Activated T-cell treated with anti-CD3 and anti-CD28 coated beads, Interleukin-2, amount 50 U/mL, for 1 hour (primary cell): ENCODE measurements at regions not wholly inside any gene's neighbourhood (a gene's known extent, or its start where the extent isn't known, plus 50 kb on each side); places are given as distances from the start of the nearest gene placed in this dataset.
"Not testable (repeated sequence)": the region's sequence is repeated elsewhere in the genome, so short reads cannot be mapped to it uniquely, and the experiment has no call there.

Experiments used
- DNase-seq: peaks from one replicate; pipeline ENCODE4 v3.0.0-alpha.2; 2020

GRCh38 chr14:22491683-22492621 is 97.1 kb downstream of the DAD1 start:
- no peak for DNase-seq

GRCh38 chr14:22491053-22491452 is 98.0 kb downstream of the DAD1 start:
- DNase-seq, result not testable (repeated sequence)

- DNase-seq, result no peak
Measured at GRCh38 chr14:22489957-22490950, 98.8 kb downstream of the DAD1 start.

GRCh38 chr14:22489244-22489545 is 99.8 kb downstream of the DAD1 start:
- DNase-seq, result no peak

- DNase-seq, result no peak
Measured at GRCh38 chr14:22488522-22489243, 100.3 kb downstream of the DAD1 start.

GRCh38 chr14:22487941-22488340 is 101.1 kb downstream of the DAD1 start:
- no peak for DNase-seq

GRCh38 chr14:22487401-22487800 is 101.6 kb downstream of the DAD1 start:
- no peak for DNase-seq

- DNase-seq, result no peak
Measured at GRCh38 chr14:22486675-22487074, 102.3 kb downstream of the DAD1 start.

- no peak for DNase-seq
Measured at GRCh38 chr14:22485649-22486048, 103.4 kb downstream of the DAD1 start.

GRCh38 chr14:22485178-22485577 is 103.8 kb downstream of the DAD1 start:
- no peak for DNase-seq

- DNase-seq, result no peak
Measured at GRCh38 chr14:22484632-22485031, 104.4 kb downstream of the DAD1 start.

GRCh38 chr14:22483863-22484593 is 105.0 kb downstream of the DAD1 start:
- no peak for DNase-seq

GRCh38 chr14:22482782-22483553 is 106.1 kb downstream of the DAD1 start:
- no peak for DNase-seq

GRCh38 chr14:22482085-22482694 is 106.8 kb downstream of the DAD1 start:
- DNase-seq, result no peak

- DNase-seq, result no peak
Measured at GRCh38 chr14:22481546-22481945, 107.5 kb downstream of the DAD1 start.

- no peak for DNase-seq
Measured at GRCh38 chr14:22479776-22480464, 109.1 kb downstream of the DAD1 start.

GRCh38 chr14:22479132-22479531 is 109.9 kb downstream of the DAD1 start:
- DNase-seq, result no peak

GRCh38 chr14:22478670-22479069 is 110.4 kb downstream of the DAD1 start:
- DNase-seq, result no peak

- no peak for DNase-seq
Measured at GRCh38 chr14:22478247-22478646, 110.8 kb downstream of the DAD1 start.

GRCh38 chr14:22477569-22478194 is 111.3 kb downstream of the DAD1 start:
- no peak for DNase-seq
